AG04450 (cell line): ENCODE measurements at regions not wholly inside any gene's neighbourhood (a gene's known extent, or its start where the extent isn't known, plus 50 kb on each side); places are given as distances from the start of the nearest gene placed in this dataset.

Source experiments
- CTCF ChIA-PET: fragments of 300-600, 350-600 bp; formaldehyde crosslinking; extraction: SDS; loops from one replicate; lab custom pipeline; 2022; ENCODE audit warnings: antibody characterized with exemption, inconsistent platforms; lab: Charles Lee
- POLR2A ChIA-PET: fragments of 350-600 bp; formaldehyde crosslinking; extraction: SDS; loops from one replicate; lab custom pipeline; 2021; ENCODE audit warnings: antibody characterized with exemption, inconsistent platforms; lab: Yijun Ruan, JAX
- DNase-seq: peaks from one replicate; pipeline ENCODE4 v3.0.0-alpha.2; 2011; ENCODE audit warnings: low read depth, low spot score
- H3K27ac ChIP-seq: one replicate; pipeline ENCODE4 v1.5.1; 2012; ENCODE audit warnings: low read depth, low read length, control low read depth
- H3K27me3 ChIP-seq: one replicate; pipeline ENCODE4 v1.6.0; 2012; ENCODE audit warnings: low read length; ENCODE audit not compliant: control insufficient read depth, insufficient read depth
- H3K4me3 ChIP-seq: 2 replicates; pipeline ENCODE4 v1.5.1; 2011; ENCODE audit warnings: mild to moderate bottlenecking, low read depth, low read length, control low read depth
- H3K9me3 ChIP-seq: 2 replicates; pipeline ENCODE4 v1.5.1; 2012; ENCODE audit warnings: low read length; ENCODE audit not compliant: control insufficient read depth, insufficient read depth
- TF ChIP-seq, protein P1 (sequence below): IDR thresholded peaks from 2 replicates; pipeline ENCODE4 v1.5.1; 2011; ENCODE audit warnings: low read depth, low read length, control low read depth, inconsistent platforms

DNA sequence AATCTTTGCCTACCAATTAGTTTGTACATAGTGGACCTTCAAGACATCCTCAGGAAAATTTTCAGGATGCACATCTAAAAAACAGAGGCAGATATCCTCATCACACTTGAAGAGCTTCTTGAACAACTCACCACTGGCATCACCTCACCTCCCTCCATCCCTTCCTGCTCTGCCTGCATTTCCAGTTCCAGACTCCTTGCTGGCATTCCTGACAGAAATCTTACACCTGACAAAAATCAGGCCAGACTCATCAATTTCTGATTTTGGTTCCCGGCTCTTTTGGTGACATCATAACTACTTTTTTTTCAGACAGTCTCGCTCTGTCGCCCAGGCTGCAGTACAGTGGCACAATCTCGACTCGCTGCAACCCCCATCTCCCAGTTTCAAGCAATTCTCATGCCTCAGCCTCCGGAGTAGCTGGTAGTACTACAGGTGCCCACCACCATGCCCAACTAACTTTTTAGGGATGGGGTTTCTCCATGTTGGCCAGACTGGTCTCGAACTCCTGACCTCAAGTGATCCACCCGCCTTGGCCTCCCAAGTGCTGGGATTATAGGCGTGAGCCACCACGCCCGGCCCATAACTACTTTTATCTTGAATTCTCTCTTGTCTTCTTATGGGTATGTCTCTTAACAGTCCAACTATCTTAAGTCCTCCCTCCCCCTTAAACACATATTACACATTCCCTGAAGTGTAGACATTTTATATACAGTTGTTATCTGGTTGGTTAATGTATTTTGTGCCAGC is 216.6 kb upstream of the IL12A start:
- H3K9me3 ChIP-seq, result no peaks in the 10 kb centered on the region
- no peak for DNase-seq
- H3K4me3 ChIP-seq, result no peak overlapping the region
- TF ChIP-seq, protein P1, sequence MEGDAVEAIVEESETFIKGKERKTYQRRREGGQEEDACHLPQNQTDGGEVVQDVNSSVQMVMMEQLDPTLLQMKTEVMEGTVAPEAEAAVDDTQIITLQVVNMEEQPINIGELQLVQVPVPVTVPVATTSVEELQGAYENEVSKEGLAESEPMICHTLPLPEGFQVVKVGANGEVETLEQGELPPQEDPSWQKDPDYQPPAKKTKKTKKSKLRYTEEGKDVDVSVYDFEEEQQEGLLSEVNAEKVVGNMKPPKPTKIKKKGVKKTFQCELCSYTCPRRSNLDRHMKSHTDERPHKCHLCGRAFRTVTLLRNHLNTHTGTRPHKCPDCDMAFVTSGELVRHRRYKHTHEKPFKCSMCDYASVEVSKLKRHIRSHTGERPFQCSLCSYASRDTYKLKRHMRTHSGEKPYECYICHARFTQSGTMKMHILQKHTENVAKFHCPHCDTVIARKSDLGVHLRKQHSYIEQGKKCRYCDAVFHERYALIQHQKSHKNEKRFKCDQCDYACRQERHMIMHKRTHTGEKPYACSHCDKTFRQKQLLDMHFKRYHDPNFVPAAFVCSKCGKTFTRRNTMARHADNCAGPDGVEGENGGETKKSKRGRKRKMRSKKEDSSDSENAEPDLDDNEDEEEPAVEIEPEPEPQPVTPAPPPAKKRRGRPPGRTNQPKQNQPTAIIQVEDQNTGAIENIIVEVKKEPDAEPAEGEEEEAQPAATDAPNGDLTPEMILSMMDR, result no peak
- CTCF ChIA-PET, result interaction anchor here (3.5 kb wide), 1 partner anchor 33 kb away, joined by 20 read pairs; no protein-coding TSS in a partner anchor
- H3K27ac ChIP-seq, result no peak overlapping the region
- POLR2A ChIA-PET, result no interaction called here
- no peaks in the 10 kb centered on the region for H3K27me3 ChIP-seq

DNA sequence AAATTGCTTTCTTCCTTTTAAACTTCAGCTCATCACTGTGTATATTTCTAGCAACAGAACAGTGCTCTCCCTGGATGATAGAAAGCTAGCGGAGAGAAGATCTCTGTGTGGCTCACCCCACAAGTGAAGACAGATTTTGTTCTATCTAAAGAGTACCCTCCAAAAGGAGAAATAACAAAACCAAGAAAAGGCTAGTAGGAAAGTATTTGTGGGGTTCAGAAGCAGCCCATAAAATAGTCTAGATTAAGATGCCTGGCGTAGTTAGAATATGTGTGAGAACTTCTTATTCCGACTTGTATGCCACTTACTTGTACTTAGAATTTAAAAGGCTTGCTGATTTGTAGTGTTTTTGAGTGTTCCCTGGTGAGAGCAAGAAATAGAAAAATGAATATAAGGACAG is 214.9 kb upstream of the IL12A start:
- POLR2A ChIA-PET, result no interaction called here
- H3K4me3 ChIP-seq, result no peak overlapping the region
- no peak overlapping the region for H3K27ac ChIP-seq
- CTCF ChIA-PET, result interaction anchor here (1.6 to 5.3 kb wide), 2 partner anchors 16 to 32 kb away, joined by 3 to 32 read pairs; no protein-coding TSS in a partner anchor
- TF ChIP-seq, protein P1, result no peak
- no peaks in the 10 kb centered on the region for H3K27me3 ChIP-seq
- DNase-seq, result no peak
- H3K9me3 ChIP-seq, result no peaks in the 10 kb centered on the region

DNA sequence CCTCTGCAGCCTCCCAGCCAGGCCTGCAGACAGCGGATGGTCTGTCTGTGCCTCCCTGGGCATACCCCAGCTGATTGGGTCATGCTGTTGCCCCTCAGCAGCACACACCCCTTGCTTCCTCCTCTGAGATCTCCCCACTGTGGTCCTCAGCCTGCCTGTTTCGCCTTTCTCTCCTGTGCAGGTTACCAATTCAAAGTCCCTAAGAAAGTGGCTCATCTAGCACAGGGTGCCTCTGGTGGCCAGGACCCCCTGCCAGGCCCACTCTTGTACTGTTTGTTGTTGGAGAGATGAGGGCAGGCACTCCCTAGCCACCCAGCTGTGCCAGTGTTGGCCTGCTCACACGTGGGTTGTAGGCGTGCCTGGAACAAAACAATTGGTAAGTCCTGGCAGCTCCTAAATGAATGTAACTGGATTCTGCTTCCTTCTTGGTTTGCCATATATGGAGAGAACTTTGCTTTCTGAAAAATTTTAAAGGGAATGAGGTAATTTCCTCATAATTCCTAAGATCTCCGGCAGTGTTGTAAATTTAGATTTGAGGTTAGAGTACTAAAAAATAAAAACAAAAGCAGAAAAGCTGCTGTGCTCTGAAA is 213.2 kb upstream of the IL12A start:
- peak overlapping the region; percentile 85 for H3K27ac ChIP-seq
- H3K4me3 ChIP-seq, result no peak overlapping the region
- TF ChIP-seq, protein P1, result no peak
- ChIA-PET POLR2A (interaction anchor here (0.7 to 2.2 kb wide), 4 partner anchors 9 to 30 kb away, joined by 3 to 9 read pairs (median 4); no protein-coding TSS in a partner anchor), CTCF (interaction anchor here (0.8 to 5.3 kb wide), 4 partner anchors 9 to 188 kb away, joined by 3 to 32 read pairs (median 12); no protein-coding TSS in a partner anchor)
- peak; percentile 71 for DNase-seq
- H3K27me3 ChIP-seq, result no peaks in the 10 kb centered on the region
- no peaks in the 10 kb centered on the region for H3K9me3 ChIP-seq

DNA sequence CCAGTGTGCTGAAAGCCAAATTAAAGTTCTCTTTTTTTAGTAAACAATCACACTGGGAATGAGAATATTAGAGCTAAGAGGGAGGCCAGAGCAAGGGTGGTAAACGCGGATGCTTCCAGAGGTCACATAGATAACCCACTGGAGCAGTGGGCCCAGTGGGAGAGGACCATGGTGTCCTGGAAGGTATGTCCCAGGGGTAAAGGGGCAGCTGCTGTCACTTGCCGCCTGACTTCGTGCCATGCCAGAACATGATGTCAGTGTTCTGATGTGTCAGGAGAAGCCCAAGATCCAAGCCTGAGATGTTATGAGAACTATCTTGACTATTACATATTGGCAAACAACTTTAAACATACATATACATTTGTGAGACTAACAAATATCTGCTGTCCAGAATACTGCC is 211.9 kb upstream of the IL12A start:
- DNase-seq, result no peak
- H3K4me3 ChIP-seq, result no peak overlapping the region
- H3K9me3 ChIP-seq, result no peaks in the 10 kb centered on the region
- CTCF ChIA-PET, result interaction anchor here (1.0 to 5.3 kb wide), 5 partner anchors 9 to 230 kb away, joined by 3 to 32 read pairs (median 4); no protein-coding TSS in a partner anchor
- no peak overlapping the region for H3K27ac ChIP-seq
- POLR2A ChIA-PET, result no interaction called here
- TF ChIP-seq, protein P1, result no peak
- no peaks in the 10 kb centered on the region for H3K27me3 ChIP-seq

DNA sequence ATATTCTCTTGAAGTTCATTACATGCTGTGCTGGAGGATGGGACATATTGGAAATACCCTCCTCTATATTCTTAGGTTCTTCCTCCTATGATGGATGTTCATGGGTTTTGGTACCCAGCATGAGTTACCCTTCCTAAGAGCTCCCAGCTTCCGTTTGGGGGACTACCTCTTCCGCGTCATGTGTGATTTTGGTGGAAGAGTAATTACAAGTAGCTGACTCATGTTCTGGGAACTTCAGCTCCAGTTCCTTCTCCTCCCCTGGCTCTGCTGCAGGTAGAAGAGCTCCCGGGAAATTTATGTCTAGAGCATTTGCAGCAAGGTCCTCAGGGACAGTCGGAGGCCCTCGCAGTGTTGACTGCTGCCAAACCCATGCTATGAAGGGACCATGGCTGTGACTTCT is 208.8 kb upstream of the IL12A start:
- Histone ChIP-seq H3K27me3 (no peaks in the 10 kb centered on the region), H3K27ac (no peak overlapping the region), H3K9me3 (no peaks in the 10 kb centered on the region), H3K4me3 (no peak overlapping the region)
- no peak for DNase-seq
- ChIA-PET POLR2A (no interaction called here), CTCF (no interaction called here)
- TF ChIP-seq, protein P1, result no peak
